NCI-H2196 treated with DMSO at 0.1 percent for 48 hours (cell line): ENCODE measurements at regions not wholly inside any gene's neighbourhood (a gene's known extent, or its start where the extent isn't known, plus 50 kb on each side); places are given as distances from the start of the nearest gene placed in this dataset.

ENCODE experiments used
- DNase-seq: peaks from one replicate; lab custom pipeline; 2025; ENCODE audit not compliant: unreplicated experiment; lab: John Stamatoyannopoulos, UW

DNA sequence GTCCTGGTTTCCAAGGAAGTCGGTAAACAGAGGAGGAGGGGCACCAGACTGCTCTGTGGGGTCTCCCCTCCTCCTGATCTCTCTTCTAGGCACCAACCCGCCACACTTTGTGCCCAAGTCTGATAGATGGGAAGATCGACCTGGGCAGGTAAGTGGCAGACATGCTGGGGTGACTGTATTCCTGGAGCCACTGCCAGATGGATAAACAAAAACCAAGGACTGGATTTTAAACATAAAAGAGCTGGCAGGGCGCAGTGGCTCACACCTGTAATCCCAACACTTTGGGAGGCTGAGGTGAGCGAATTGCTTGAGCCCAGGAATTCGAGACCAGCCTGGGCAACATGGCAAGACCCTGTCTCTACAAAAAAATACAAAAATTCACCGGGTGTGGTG, 181.2 kb downstream of the ANAPC1 start:
- no peak for DNase-seq

GRCh38 chr2:111703759-111704158, 180.2 kb downstream of the ANAPC1 start:
- DNase-seq: no peak

- no peak for DNase-seq
Measured at GRCh38 chr2:111704246-111704645, 179.7 kb downstream of the ANAPC1 start.

- no peak for DNase-seq
Measured at GRCh38 chr2:111705239-111705638, 178.8 kb downstream of the ANAPC1 start.

DNA sequence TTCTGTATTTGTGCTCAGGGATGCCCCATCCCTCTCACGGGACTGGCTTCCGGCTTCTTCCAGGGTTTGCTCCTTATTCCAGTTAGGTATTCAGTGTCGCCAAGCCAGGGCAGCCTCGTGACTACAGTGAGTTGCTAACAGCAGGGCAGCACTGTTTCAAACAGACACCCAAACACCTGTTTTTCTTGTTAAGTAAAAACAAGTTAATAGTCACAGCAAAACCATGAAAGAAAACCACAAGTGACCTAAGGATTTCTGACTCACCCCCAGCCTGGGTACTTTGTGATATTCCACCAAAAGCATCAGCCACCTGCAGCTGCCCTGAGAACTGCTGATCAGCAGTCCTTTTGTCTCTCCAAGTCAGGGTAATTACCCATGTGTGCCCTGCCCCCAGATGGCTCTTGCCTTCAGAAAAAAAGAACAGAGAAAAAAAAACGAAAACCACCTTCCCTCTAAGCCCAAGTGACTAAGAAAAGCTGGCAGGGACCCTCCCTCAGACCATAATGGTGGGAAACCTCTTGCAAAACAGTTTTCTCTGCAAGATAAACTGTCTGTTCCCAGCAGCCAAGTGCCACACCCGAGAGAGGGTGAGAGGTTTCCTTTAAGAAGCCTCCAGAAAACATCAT, 178.2 kb downstream of the ANAPC1 start:
- DNase-seq: no peak

DNA sequence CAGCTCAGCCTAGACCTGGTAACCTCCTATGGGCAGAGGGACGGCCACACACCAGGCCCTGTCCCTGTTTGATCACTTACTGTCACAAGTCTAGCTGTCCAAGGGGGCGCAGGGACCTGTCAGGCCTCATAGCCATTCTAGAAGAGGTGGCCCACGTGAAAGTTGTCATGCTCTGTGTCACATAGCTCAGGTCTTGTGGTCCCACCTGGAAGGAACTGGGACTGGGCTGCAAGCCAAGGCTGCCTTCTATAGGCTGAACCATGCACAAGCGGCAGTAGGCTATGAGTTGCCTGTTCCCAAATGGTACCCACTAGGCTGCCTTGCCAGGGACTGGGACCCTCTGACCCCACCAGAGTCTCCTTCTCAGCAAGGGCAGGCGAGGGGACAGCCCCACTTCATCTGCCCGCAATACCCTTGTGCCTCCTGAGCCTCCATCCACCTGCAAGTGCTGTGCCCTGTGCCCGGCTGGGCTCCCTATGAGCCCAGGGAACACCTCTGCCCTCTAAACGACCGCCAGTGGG, 177.5 kb downstream of the ANAPC1 start:
- no peak for DNase-seq

GRCh38 chr2:111707700-111708099, 176.3 kb downstream of the ANAPC1 start:
- no peak for DNase-seq

DNA sequence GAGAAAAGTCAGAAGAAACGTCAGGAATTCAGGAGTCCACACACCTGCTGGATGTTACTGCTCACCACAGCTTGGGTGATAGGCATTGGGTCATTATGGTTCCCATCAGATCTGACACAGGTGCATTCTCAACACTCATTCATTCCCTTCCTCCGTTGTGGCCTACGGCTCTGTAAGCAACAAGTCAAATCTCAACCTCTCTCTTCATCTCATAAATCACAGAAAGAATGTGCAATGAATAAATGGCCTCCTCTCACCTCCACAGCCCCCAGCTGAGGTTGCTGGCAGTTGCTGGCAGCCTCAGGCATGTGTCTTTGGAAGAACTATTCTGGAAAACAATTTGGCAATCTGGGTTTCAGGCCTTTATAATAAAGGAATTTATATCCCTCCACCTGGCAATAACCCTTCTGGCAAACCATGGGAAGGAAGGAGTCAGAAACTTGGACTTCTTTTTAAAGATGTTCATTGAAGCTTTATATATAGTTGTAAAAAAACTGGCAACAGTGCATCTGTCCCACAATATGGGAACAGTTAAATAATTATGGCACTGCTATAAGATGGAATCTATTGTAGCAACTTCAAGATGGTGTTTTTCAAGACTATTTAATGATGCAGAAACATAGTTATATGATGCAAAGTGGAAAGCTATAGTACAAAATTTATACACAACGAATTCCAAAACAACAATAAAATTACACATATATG, 175.4 kb downstream of the ANAPC1 start:
- DNase-seq: no peak

DNA sequence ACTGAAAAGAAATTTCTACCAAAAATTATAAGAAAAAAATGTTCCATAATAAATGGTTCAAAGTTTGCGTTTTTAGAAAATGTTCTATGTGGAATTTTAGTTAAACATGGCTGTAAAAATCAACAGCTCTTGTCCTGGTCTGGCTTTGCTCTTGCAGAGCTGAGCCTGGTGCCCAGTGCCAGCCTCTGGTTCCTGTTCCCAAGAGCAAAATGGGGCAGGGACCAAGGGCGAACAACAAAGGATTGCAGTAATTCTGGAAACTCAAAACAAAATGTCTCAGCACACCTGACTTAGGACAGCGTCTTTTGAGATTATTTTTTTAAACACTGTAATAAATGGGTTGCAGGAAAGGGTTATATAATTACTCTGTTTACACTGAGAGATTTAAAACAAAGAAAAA, 174.7 kb downstream of the ANAPC1 start:
- no peak for DNase-seq

GRCh38 chr2:111710085-111710484, 173.9 kb downstream of the ANAPC1 start:
- DNase-seq: no peak

DNA sequence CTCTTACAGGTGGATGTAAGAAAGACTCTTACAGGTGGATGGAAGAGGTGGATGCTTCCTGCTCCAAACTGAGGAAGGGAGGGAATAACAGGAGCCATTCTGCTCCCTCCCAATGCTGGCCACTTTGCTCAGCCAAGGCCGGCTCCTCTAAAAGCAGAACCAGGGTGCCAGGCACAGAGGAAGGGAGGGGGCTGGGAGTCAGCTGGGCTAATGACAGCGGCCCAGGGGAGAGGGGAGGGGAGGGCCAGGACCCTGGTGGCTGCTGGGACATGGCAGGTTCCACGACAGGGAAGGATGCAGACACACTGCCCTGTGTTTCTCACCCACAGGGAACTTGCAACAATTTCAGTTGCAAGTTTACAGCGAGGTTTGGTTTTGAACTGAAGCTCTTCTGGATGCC, 173.4 kb downstream of the ANAPC1 start:
- no peak for DNase-seq

GRCh38 chr2:111711270-111711669, 172.7 kb downstream of the ANAPC1 start:
- DNase-seq: no peak

GRCh38 chr2:111712361-111712760, 171.6 kb downstream of the ANAPC1 start:
- no peak for DNase-seq

DNA sequence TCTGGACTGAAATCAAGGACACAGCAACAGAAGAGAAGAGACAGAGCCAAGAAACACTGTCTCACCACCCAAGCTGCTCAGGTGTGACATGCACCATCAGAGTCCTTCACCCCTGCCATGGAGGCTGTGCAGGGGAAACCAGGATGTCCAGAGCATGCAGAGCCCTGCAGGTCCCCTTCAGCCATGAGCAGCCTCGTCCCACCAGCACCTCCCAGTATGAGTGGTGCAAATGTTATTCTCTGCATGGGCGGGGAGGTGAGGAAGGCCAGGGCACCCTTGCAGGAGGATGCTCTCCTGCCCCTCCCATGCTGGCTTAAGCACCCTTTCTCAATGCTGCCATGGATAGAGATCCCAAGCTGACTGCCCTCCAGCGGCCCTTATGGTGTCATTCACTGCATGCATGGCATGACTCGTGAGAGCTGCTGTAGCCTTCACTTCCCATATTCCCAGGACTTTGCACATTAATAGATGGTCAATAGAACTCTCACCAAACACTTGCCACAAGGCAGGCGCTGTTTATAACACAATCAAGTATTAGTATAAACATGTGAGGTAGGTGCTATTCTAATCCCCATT, 171.0 kb downstream of the ANAPC1 start:
- no peak for DNase-seq

DNA sequence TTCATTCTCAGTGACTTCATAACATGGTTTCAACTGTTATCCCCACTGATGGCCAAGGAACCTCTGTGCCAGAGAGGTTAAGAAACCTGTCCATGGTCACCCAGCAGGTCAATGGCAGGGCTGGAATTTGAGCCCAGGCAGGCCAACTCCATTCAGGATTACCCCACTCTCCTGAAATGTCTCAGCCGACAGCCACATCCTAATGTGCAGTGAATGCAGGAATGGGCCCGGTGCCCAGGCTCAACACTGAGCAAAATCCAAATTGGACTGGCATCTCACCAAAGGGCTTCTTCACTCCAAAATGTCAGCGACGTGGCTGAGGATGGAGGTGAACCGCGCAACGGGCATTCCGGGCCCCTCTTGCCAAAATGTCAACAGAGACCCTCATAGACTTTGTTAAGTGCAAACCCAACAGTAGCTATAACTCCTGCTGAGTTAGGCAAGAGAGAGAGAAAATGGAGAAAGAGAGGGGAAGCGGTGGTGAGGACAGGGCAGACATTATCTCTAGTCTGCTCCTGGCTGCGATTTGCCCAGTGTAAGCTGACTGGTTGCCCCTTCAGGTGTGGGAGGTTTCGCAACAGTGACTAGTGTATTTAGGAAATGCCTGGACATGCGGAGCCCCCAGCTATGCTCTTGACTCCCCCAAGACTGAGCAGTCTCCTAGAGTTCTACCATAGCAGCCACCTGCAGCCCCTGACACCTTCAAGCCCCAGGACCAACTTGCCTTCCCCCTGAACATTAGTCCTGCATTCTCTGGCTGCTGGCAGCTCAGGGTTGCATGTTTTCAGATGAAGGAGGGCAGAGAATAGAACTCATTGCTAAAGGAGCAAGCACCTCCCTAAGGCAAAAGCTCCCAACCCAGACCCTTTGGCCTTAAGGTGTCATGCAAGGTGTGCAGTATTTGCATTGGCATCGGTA, 167.7 kb downstream of the ANAPC1 start:
- no peak for DNase-seq

DNA sequence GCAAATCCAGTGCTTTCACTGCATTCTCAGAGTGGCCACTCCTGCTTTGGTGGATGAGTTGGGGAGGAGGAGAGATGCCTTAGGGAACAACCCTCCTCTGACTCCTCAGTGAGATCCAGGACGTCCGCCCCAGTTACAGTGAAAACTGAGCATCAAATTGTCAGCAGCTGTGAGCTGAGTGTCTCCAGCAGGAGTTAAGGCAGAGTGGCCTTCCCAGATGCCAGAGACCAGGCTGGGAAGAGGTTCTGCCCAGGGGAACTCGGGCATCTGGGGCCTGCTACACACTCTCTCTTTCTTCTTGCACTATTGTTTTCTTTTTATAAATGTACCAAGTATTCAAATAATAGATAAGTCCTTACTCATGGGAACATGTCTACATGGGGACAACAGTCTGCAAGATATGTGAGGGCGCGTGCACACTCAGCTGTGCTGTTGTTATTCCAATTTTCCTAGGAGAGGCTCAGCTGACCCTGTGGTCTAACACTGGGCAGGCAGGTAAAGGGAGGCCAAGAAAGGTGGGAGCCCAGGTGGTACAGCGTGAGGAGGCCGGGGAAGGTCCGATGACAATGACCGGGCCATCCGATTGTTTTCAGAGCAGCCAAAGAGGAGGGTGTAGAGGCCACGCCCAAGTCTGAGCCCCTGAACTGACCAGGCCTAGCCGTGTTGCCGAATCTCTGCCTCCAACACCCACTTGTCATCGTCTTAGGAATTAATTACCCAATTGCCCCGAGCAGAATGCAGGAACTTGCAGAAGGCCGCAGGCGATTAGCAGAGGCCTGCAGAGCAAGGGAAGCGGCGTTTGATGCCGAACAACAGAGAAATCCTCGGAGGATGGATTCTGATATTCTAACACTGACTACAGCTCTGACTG, 166.9 kb downstream of the ANAPC1 start:
- DNase-seq: no peak
